ENCODE measurements at regions not wholly inside any gene's neighbourhood (a gene's known extent, or its start where the extent isn't known, plus 50 kb on each side); places are given as distances from the start of the nearest gene placed in this dataset.

- no peak for DNase-seq (ENCODE audit: low spot score)
Measured at GRCh38 chr17:51559778-51560177, 299.4 kb downstream of the UTP18 start.

GRCh38 chr17:51560398-51560797 is 300.1 kb downstream of the UTP18 start:
- no peak for DNase-seq (ENCODE audit: low spot score)

- DNase-seq (ENCODE audit: low spot score) = no peak
Measured at GRCh38 chr17:51563961-51564360, 303.6 kb downstream of the UTP18 start.

GRCh38 chr17:51572115-51572514 is 311.8 kb downstream of the UTP18 start:
- DNase-seq (ENCODE audit: low spot score) = no peak
